ENCODE measurements at regions not wholly inside any gene's neighbourhood (a gene's known extent, or its start where the extent isn't known, plus 50 kb on each side); places are given as distances from the start of the nearest gene placed in this dataset.
"Not testable (repeated sequence)": the region's sequence is repeated elsewhere in the genome, so short reads cannot be mapped to it uniquely, and the experiment has no call there.

- no peak overlapping the region for H3K4me3 ChIP-seq (ENCODE audit: control insufficient read depth, low read depth, low read length)
- no peak for TF ChIP-seq CTCF (IDR thresholded peaks at IDR 0.05; ENCODE audit: control insufficient read depth, insufficient read depth, low read depth, low read length, missing control alignments)
- no peak for DNase-seq (ENCODE audit: low read depth)
These were observed 131.9 kb upstream of the LPCAT1 start for GRCh38 chr5:1655496-1656270.

GRCh38 chr5:1654786-1655495, 131.2 kb upstream of the LPCAT1 start:
- no peak overlapping the region for H3K4me3 ChIP-seq (ENCODE audit: control insufficient read depth, low read depth, low read length)
- no peak for TF ChIP-seq CTCF (IDR thresholded peaks at IDR 0.05; ENCODE audit: control insufficient read depth, insufficient read depth, low read depth, low read length, missing control alignments)
- no peak for DNase-seq (ENCODE audit: low read depth)

- not testable (repeated sequence) for DNase-seq (ENCODE audit: low read depth); H3K4me3 ChIP-seq (ENCODE audit: control insufficient read depth, low read depth, low read length)
These were observed 130.2 kb upstream of the LPCAT1 start for GRCh38 chr5:1653698-1654651.

- DNase-seq (ENCODE audit: low read depth) = no peak
- no peak overlapping the region for H3K4me3 ChIP-seq (ENCODE audit: control insufficient read depth, low read depth, low read length)
- no peak for TF ChIP-seq CTCF (IDR thresholded peaks at IDR 0.05; ENCODE audit: control insufficient read depth, insufficient read depth, low read depth, low read length, missing control alignments)
These were observed 129.3 kb upstream of the LPCAT1 start for GRCh38 chr5:1652873-1653697.

- H3K4me3 ChIP-seq (ENCODE audit: control insufficient read depth, low read depth, low read length) = no peak overlapping the region
- DNase-seq (ENCODE audit: low read depth) = no peak
- TF ChIP-seq CTCF (IDR thresholded peaks at IDR 0.05; ENCODE audit: control insufficient read depth, insufficient read depth, low read depth, low read length, missing control alignments) = no peak
These were observed 128.5 kb upstream of the LPCAT1 start for GRCh38 chr5:1651971-1652872.

GRCh38 chr5:1651250-1651649, 127.5 kb upstream of the LPCAT1 start:
- DNase-seq (ENCODE audit: low read depth) = no peak
- TF ChIP-seq CTCF (IDR thresholded peaks at IDR 0.05; ENCODE audit: control insufficient read depth, insufficient read depth, low read depth, low read length, missing control alignments) = no peak
- H3K4me3 ChIP-seq (ENCODE audit: control insufficient read depth, low read depth, low read length) = no peak overlapping the region

Measured in AG09309 (cell line).